Thyroid gland (tissue), 4 donors: ENCODE measurements at regions not wholly inside any gene's neighbourhood (a gene's known extent, or its start where the extent isn't known, plus 50 kb on each side); places are given as distances from the start of the nearest gene placed in this dataset.
"Not testable (repeated sequence)": the region's sequence is repeated elsewhere in the genome, so short reads cannot be mapped to it uniquely, and the experiment has no call there.

Source experiments
- DNase-seq, 2 donors: peaks; one replicate each; pipeline ENCODE4 v3.0.0-alpha.2; 2019
- H3K27ac ChIP-seq, 3 donors: fragments of 200-600 bp; sonication (generic); 1 replicate in 2 of 3; 2 replicates in 1 of 3; pipeline ENCODE4 v1.5.1; 2016 to 2019; ENCODE audit warnings: mild to moderate bottlenecking in 1 of 3, moderate library complexity in 1 of 3
- H3K27me3 ChIP-seq: fragments of 200-600 bp; sonication (generic); one replicate; pipeline ENCODE4 v1.5.1; 2019
- H3K36me3 ChIP-seq, 2 donors: fragments of 200-600 bp; sonication (generic); one replicate each; pipeline ENCODE4 v1.5.1; 2016 to 2019
- H3K4me1 ChIP-seq, 2 donors: fragments of 200-600 bp; sonication (generic); one replicate each; pipeline ENCODE4 v1.5.1; 2017 to 2019
- H3K4me3 ChIP-seq, 3 donors: fragments of 200-600 bp; sonication (generic); replicated peaks in 1 of 3; 1 replicate in 2 of 3; 2 replicates in 1 of 3; pipeline ENCODE4 v1.5.1; 2016; ENCODE audit warnings: mild to moderate bottlenecking in 1 of 3
- H3K9me3 ChIP-seq: fragments of 200-600 bp; sonication (generic); one replicate; pipeline ENCODE4 v1.5.1; 2017
- CTCF ChIP-seq, 6 experiments: fragments of 200-600 bp in 3 of 6; fragments of 450-650 bp in 3 of 6; sonication (generic) in 3 of 6; IDR thresholded peaks; one replicate each; pipeline ENCODE4 v1.5.1; 2016 to 2019; ENCODE audit warnings: antibody characterized with exemption in 6 of 6, mild to moderate bottlenecking in 2 of 6, inconsistent platforms in 1 of 6, moderate library complexity in 1 of 6
- POLR2A ChIP-seq, 2 donors: fragments of 450-650 bp; IDR thresholded peaks; one replicate each; pipeline ENCODE4 v1.6.1; 2017; ENCODE audit warnings: antibody characterized with exemption in 2 of 2, mild to moderate bottlenecking in 2 of 2, moderate library complexity in 1 of 2
- WGBS, 2 donors: methylation state at CpG; one replicate each; pipeline ENCODE4 v1.1.5; 2017; 5-methylcytosine and 5-hydroxymethylcytosine counted together
- intact Hi-C: fragments of 100-400 bp; cut with DNase I; formaldehyde crosslinking; loops from one replicate; pipeline ENCODE4 v1.15.1; 2023

GRCh38 chr2:80968450-80968849 is 663.9 kb upstream of the LRRTM1 start:
- H3K9me3 ChIP-seq = no peaks in the 10 kb centered on the region
- TF ChIP-seq POLR2A (IDR thresholded peaks at IDR 0.05) (no peak), CTCF (IDR thresholded peaks at IDR 0.05) (no peak)
- H3K4me3 ChIP-seq = no peak overlapping the region
- DNase-seq = no peak
- no peaks in the 10 kb centered on the region for H3K27me3 ChIP-seq
- H3K36me3 ChIP-seq = no peaks in the 10 kb centered on the region
- no peaks in the 10 kb centered on the region for H3K4me1 ChIP-seq
- WGBS, 2 donors = 79 to 81% methylated on average over 3 of the region's 3 CpGs
- H3K27ac ChIP-seq = no peak overlapping the region
- intact Hi-C loops = no loop called here

- Histone ChIP-seq H3K9me3 (no peaks in the 10 kb centered on the region), H3K4me1 (no peaks in the 10 kb centered on the region), H3K36me3 (no peaks in the 10 kb centered on the region), H3K27me3 (no peaks in the 10 kb centered on the region), H3K27ac (no peak overlapping the region), H3K4me3 (no peak overlapping the region)
- WGBS, 2 donors = 85 to 90% methylated on average over 6 of the region's 6 CpGs
- TF ChIP-seq CTCF (IDR thresholded peaks at IDR 0.05) (no peak), POLR2A (IDR thresholded peaks at IDR 0.05) (no peak)
- intact Hi-C loops = no loop called here
- DNase-seq = no peak
Observed at GRCh38 chr2:80947601-80948130, 643.1 kb upstream of the LRRTM1 start.

GRCh38 chr2:80943487-80943886 is 638.9 kb upstream of the LRRTM1 start:
- intact Hi-C loops = no loop called here
- Histone ChIP-seq H3K36me3 (no peaks in the 10 kb centered on the region), H3K4me1 (no peaks in the 10 kb centered on the region), H3K27ac (no peak overlapping the region), H3K4me3 (no peak overlapping the region), H3K9me3 (no peaks in the 10 kb centered on the region), H3K27me3 (no peaks in the 10 kb centered on the region)
- TF ChIP-seq POLR2A (IDR thresholded peaks at IDR 0.05) = no peak
- TF ChIP-seq CTCF (IDR thresholded peaks at IDR 0.05) = no peak
- DNase-seq = no peak
- WGBS, 2 donors = 90 to 93% methylated on average over 3 of the region's 3 CpGs

- 72 to 79% methylated on average over 4 of the region's 4 CpGs for WGBS, 2 donors
- intact Hi-C loops = no loop called here
- TF ChIP-seq POLR2A (IDR thresholded peaks at IDR 0.05) (no peak), CTCF (IDR thresholded peaks at IDR 0.05) (no peak)
Observed at GRCh38 chr2:80942766-80943165, 638.2 kb upstream of the LRRTM1 start.

GRCh38 chr2:80938463-80938862 is 633.9 kb upstream of the LRRTM1 start:
- H3K27me3 ChIP-seq = no peaks in the 10 kb centered on the region
- no peaks in the 10 kb centered on the region for H3K36me3 ChIP-seq
- 74 to 89% methylated on average over 3 of the region's 3 CpGs for WGBS, 2 donors
- DNase-seq = no peak
- intact Hi-C loops = no loop called here
- no peaks in the 10 kb centered on the region for H3K4me1 ChIP-seq
- H3K4me3 ChIP-seq = no peak overlapping the region
- TF ChIP-seq POLR2A (IDR thresholded peaks at IDR 0.05) = no peak
- no peak for TF ChIP-seq CTCF (IDR thresholded peaks at IDR 0.05)
- no peaks in the 10 kb centered on the region for H3K9me3 ChIP-seq
- H3K27ac ChIP-seq = no peak overlapping the region

More at GRCh38 chr2:80942766-80943165, 638.2 kb upstream of the LRRTM1 start:
- Histone ChIP-seq H3K36me3 (no peaks in the 10 kb centered on the region), H3K4me3 (no peak overlapping the region), H3K27ac (no peak overlapping the region), H3K27me3 (no peaks in the 10 kb centered on the region), H3K9me3 (no peaks in the 10 kb centered on the region), H3K4me1 (no peaks in the 10 kb centered on the region)
- DNase-seq = no peak

- H3K27me3 ChIP-seq, intact Hi-C loops, H3K36me3 ChIP-seq, H3K9me3 ChIP-seq, H3K27ac ChIP-seq, H3K4me1 ChIP-seq, DNase-seq, H3K4me3 ChIP-seq: not testable (repeated sequence)
- 80 to 89% methylated on average over 6 of the region's 6 CpGs for WGBS, 2 donors
Observed at GRCh38 chr2:80931820-80932219, 627.3 kb upstream of the LRRTM1 start.
